WTC11 (cell line): ENCODE measurements at regions not wholly inside any gene's neighbourhood (a gene's known extent, or its start where the extent isn't known, plus 50 kb on each side); places are given as distances from the start of the nearest gene placed in this dataset.

Experiments
- ATAC-seq: fragments of 200-7000 bp; cut with Tn5 transposase; 2 replicates; pipeline ENCODE4 v1.10.0; 2021; ENCODE audit warnings: mild to moderate bottlenecking, moderate library complexity
- CTCF ChIA-PET: fragments of 300-600 bp; sonication (Branson Sonifier 250); formaldehyde crosslinking; loops from one replicate; lab custom pipeline; 2021; ENCODE audit warnings: antibody characterized with exemption; lab: Charles Lee
- POLR2A ChIA-PET: fragments of 350-600 bp; sonication (Branson Sonifier 250); formaldehyde crosslinking; loops from one replicate; lab custom pipeline; 2021; ENCODE audit warnings: antibody characterized with exemption; lab: Charles Lee
- DNase-seq: peaks from one replicate; pipeline ENCODE4 v3.0.0; 2021; ENCODE audit warnings: low spot score
- H3K27ac Mint-ChIP-seq: 2 replicates; pipeline ENCODE4 v1.8.0; 2021; ENCODE audit warnings: mixed read lengths
- H3K27me3 Mint-ChIP-seq: 2 replicates; pipeline ENCODE4 v1.8.0; 2021; ENCODE audit warnings: low read depth, mild to moderate bottlenecking, moderate library complexity, mixed read lengths
- H3K36me3 Mint-ChIP-seq: 2 replicates; pipeline ENCODE4 v1.8.0; 2021; ENCODE audit warnings: mixed read lengths
- H3K4me1 Mint-ChIP-seq: 2 replicates; pipeline ENCODE4 v1.8.0; 2022; ENCODE audit warnings: mixed read lengths
- H3K4me3 Mint-ChIP-seq: 2 replicates; pipeline ENCODE4 v1.8.0; 2021; ENCODE audit warnings: mild to moderate bottlenecking, moderate library complexity, mixed read lengths
- H3K9me3 Mint-ChIP-seq: 2 replicates; pipeline ENCODE4 v1.8.0; 2021; ENCODE audit warnings: mixed read lengths
- ATF3 ChIP-seq: sonication (generic); formaldehyde crosslinking; conservative IDR thresholded peaks from 2 replicates; pipeline ENCODE4 v1.8.1; 2022; ENCODE audit warnings: mild to moderate bottlenecking, missing genetic modification reagents
- CBFB ChIP-seq: sonication (generic); formaldehyde crosslinking; IDR thresholded peaks from 2 replicates; pipeline ENCODE4 v1.8.1; 2022; ENCODE audit warnings: mild to moderate bottlenecking, low read depth, missing genetic modification reagents
- CDX4 ChIP-seq: fragments of 250-450 bp; sonication (Bioruptor Pico); IDR thresholded peaks from 2 replicates; pipeline ENCODE4 v1.9.0; 2021; ENCODE audit warnings: moderate library complexity, mild to moderate bottlenecking, inconsistent platforms, borderline replicate concordance
- CREB1 ChIP-seq: sonication (generic); formaldehyde crosslinking; IDR thresholded peaks from 2 replicates; pipeline ENCODE4 v1.8.0; 2023; ENCODE audit warnings: mild to moderate bottlenecking, missing genetic modification reagents
- E2F5 ChIP-seq: sonication (generic); formaldehyde crosslinking; IDR thresholded peaks from 2 replicates; pipeline ENCODE4 v1.8.1; 2022; ENCODE audit warnings: mild to moderate bottlenecking, moderate library complexity, missing genetic modification reagents
- FOXP4 ChIP-seq: sonication (generic); formaldehyde crosslinking; IDR thresholded peaks from 2 replicates; pipeline ENCODE4 v1.8.0; 2022; ENCODE audit warnings: mild to moderate bottlenecking, missing genetic modification reagents
- HMGA2 ChIP-seq: fragments of 250-450 bp; sonication (Bioruptor Pico); IDR thresholded peaks from 2 replicates; pipeline ENCODE4 v1.4.0; 2021; ENCODE audit warnings: mild to moderate bottlenecking, moderate library complexity
- IRF2 ChIP-seq: sonication (generic); formaldehyde crosslinking; IDR thresholded peaks from 2 replicates; pipeline ENCODE4 v1.8.0; 2022; ENCODE audit warnings: low read depth, missing genetic modification reagents, borderline replicate concordance
- NFATC4 ChIP-seq: fragments of 250-450 bp; sonication (Bioruptor Pico); IDR thresholded peaks from 2 replicates; pipeline ENCODE4 v1.9.0; 2021; ENCODE audit warnings: mild to moderate bottlenecking
- NFYB ChIP-seq: sonication (generic); formaldehyde crosslinking; conservative IDR thresholded peaks from 2 replicates; pipeline ENCODE4 v1.8.0; 2022; ENCODE audit warnings: low read depth, missing genetic modification reagents
- NR1H2 ChIP-seq: sonication (generic); formaldehyde crosslinking; IDR thresholded peaks from 2 replicates; pipeline ENCODE4 v1.9.0; 2021; ENCODE audit warnings: mild to moderate bottlenecking, moderate library complexity, missing genetic modification reagents
- NR3C1 ChIP-seq: sonication (generic); formaldehyde crosslinking; conservative IDR thresholded peaks from 2 replicates; pipeline ENCODE4 v1.8.1; 2023; ENCODE audit warnings: low read depth, mild to moderate bottlenecking, missing genetic modification reagents
- STAT6 ChIP-seq: sonication (generic); formaldehyde crosslinking; conservative IDR thresholded peaks from 2 replicates; pipeline ENCODE4 v1.8.1; 2023; ENCODE audit warnings: mild to moderate bottlenecking, low read depth, missing genetic modification reagents, moderate library complexity
- TP53 ChIP-seq: sonication (generic); formaldehyde crosslinking; IDR thresholded peaks from 2 replicates; pipeline ENCODE4 v1.8.1; 2023; ENCODE audit warnings: mild to moderate bottlenecking, missing genetic modification reagents
- ZNF281 ChIP-seq: sonication (generic); formaldehyde crosslinking; IDR thresholded peaks from 2 replicates; pipeline ENCODE4 v1.8.0; 2023; ENCODE audit warnings: mild to moderate bottlenecking, missing genetic modification reagents
- ZNF512 ChIP-seq: sonication (generic); formaldehyde crosslinking; IDR thresholded peaks from 2 replicates; pipeline ENCODE4 v1.8.1; 2022; ENCODE audit warnings: missing genetic modification reagents, borderline replicate concordance
- ZNF532 ChIP-seq: fragments of 250-450 bp; sonication (Bioruptor Pico); IDR thresholded peaks from 2 replicates; pipeline ENCODE4 v1.9.0; 2021; ENCODE audit warnings: mild to moderate bottlenecking, borderline replicate concordance

- Mint-ChIP-seq H3K27ac (no peak overlapping the region; the same call in 1 of the 2 replicates), H3K36me3 (no peaks in the 10 kb centered on the region), H3K4me1 (peaks cover 53% of the 10 kb centered on the region), H3K9me3 (peaks cover 10% of the 10 kb centered on the region), H3K4me3 (no peak overlapping the region), H3K27me3 (no peaks in the 10 kb centered on the region)
- ChIA-PET POLR2A (no interaction called here), CTCF (interaction anchor here (1.1 kb wide), 1 partner anchor 81 kb away, joined by 3 read pairs; no protein-coding TSS in a partner anchor)
- DNase-seq = no peak
- peak; percentile 67 for ATAC-seq
- TF ChIP-seq NFATC4 (CRISPR knock-in tag) (no peak), STAT6 (no peak), CBFB (CRISPR knock-in tag) (no peak), CDX4 (CRISPR knock-in tag) (no peak), NR1H2 (CRISPR knock-in tag) (no peak), ATF3 (CRISPR knock-in tag) (no peak), HMGA2 (CRISPR knock-in tag) (no peak), CREB1 (CRISPR knock-in tag) (no peak), NFYB (CRISPR knock-in tag) (no peak), TP53 (CRISPR knock-in tag) (no peak), ZNF532 (no peak), ZNF281 (CRISPR knock-in tag) (no peak), ZNF512 (CRISPR knock-in tag) (no peak), IRF2 (CRISPR knock-in tag) (no peak), FOXP4 (CRISPR knock-in tag) (no peak), E2F5 (no peak), NR3C1 (CRISPR knock-in tag) (no peak)
Observed at GRCh38 chr6:164692772-164693510, 616.5 kb downstream of the C6orf118 start.
